ENCODE measurements at regions not wholly inside any gene's neighbourhood (a gene's known extent, or its start where the extent isn't known, plus 50 kb on each side); places are given as distances from the start of the nearest gene placed in this dataset.

DNA sequence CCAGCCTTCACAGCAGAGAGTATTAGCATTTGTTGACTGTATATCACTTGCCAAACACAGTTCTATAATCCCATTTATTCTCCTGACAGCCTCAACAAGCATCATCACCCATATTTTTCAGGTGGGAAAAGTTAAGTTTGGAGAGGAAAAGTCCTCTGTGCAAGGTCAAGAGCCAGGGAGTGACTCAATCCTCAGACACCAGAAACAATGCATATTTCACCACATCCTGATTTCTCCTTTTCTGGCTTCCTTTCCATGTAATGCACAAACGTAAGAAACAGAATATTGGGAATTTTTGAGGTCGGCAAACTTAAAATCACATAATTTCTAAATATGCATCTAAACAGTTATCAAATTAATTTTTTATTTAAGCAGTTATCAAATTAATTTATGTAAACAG lies 116.0 kb upstream of the GADL1 start:
- TF ChIP-seq, protein P1, sequence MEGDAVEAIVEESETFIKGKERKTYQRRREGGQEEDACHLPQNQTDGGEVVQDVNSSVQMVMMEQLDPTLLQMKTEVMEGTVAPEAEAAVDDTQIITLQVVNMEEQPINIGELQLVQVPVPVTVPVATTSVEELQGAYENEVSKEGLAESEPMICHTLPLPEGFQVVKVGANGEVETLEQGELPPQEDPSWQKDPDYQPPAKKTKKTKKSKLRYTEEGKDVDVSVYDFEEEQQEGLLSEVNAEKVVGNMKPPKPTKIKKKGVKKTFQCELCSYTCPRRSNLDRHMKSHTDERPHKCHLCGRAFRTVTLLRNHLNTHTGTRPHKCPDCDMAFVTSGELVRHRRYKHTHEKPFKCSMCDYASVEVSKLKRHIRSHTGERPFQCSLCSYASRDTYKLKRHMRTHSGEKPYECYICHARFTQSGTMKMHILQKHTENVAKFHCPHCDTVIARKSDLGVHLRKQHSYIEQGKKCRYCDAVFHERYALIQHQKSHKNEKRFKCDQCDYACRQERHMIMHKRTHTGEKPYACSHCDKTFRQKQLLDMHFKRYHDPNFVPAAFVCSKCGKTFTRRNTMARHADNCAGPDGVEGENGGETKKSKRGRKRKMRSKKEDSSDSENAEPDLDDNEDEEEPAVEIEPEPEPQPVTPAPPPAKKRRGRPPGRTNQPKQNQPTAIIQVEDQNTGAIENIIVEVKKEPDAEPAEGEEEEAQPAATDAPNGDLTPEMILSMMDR (IDR thresholded peaks at IDR 0.05), result no peak
- TF ChIP-seq POLR2A (IDR thresholded peaks at IDR 0.05) (no peak), POLR2AphosphoS5 (IDR thresholded peaks at IDR 0.05) (no peak)

Measured in breast epithelium (tissue), 3 donors.